GM19324 (cell line): ENCODE measurements at regions not wholly inside any gene's neighbourhood (a gene's known extent, or its start where the extent isn't known, plus 50 kb on each side); places are given as distances from the start of the nearest gene placed in this dataset.
"Not testable (repeated sequence)": the region's sequence is repeated elsewhere in the genome, so short reads cannot be mapped to it uniquely, and the experiment has no call there.

ENCODE experiments used
- ATAC-seq: cut with Tn5 transposase; IDR thresholded peaks from one replicate; pipeline ENCODE4 v1.9.1; 2021; ENCODE audit warnings: mild to moderate bottlenecking, moderate library complexity; ENCODE audit not compliant: unreplicated experiment, low FRiP score

- no peak for ATAC-seq
Measured at GRCh38 chr14:37972941-37973887, 234.5 kb upstream of the SSTR1 start.

GRCh38 chr14:37974421-37974820, 233.3 kb upstream of the SSTR1 start:
- no peak for ATAC-seq

GRCh38 chr14:37977481-37977880, 230.2 kb upstream of the SSTR1 start:
- ATAC-seq = no peak

- no peak for ATAC-seq
Measured at GRCh38 chr14:37985826-37986470, 221.8 kb upstream of the SSTR1 start.

- no peak for ATAC-seq
Measured at GRCh38 chr14:37988472-37988871, 219.2 kb upstream of the SSTR1 start.

- ATAC-seq = no peak
Measured at GRCh38 chr14:37991027-37991426, 216.7 kb upstream of the SSTR1 start.

GRCh38 chr14:37992499-37992898, 215.2 kb upstream of the SSTR1 start:
- ATAC-seq = no peak

- ATAC-seq = no peak
Measured at GRCh38 chr14:37994846-37995372, 212.8 kb upstream of the SSTR1 start.

GRCh38 chr14:37997017-37997416, 210.7 kb upstream of the SSTR1 start:
- no peak for ATAC-seq

GRCh38 chr14:38000340-38000739, 207.4 kb upstream of the SSTR1 start:
- no peak for ATAC-seq

GRCh38 chr14:38001501-38001900, 206.2 kb upstream of the SSTR1 start:
- no peak for ATAC-seq

GRCh38 chr14:38003746-38004609, 203.7 kb upstream of the SSTR1 start:
- ATAC-seq = no peak

GRCh38 chr14:38004610-38004879, 203.2 kb upstream of the SSTR1 start:
- no peak for ATAC-seq

- ATAC-seq = not testable (repeated sequence)
Measured at GRCh38 chr14:38011156-38011555, 196.5 kb upstream of the SSTR1 start.

GRCh38 chr14:38012056-38012455, 195.6 kb upstream of the SSTR1 start:
- ATAC-seq = no peak

- ATAC-seq = no peak
Measured at GRCh38 chr14:38016497-38016896, 191.2 kb upstream of the SSTR1 start.

- no peak for ATAC-seq
Measured at GRCh38 chr14:38021861-38022260, 185.8 kb upstream of the SSTR1 start.

GRCh38 chr14:38022775-38023174, 184.9 kb upstream of the SSTR1 start:
- ATAC-seq = no peak

- ATAC-seq = no peak
Measured at GRCh38 chr14:38038171-38038570, 169.5 kb upstream of the SSTR1 start.

GRCh38 chr14:38038986-38039385, 168.7 kb upstream of the SSTR1 start:
- ATAC-seq = no peak

- ATAC-seq = no peak
Measured at GRCh38 chr14:38039496-38039895, 168.2 kb upstream of the SSTR1 start.
